Mammary epithelial cell (primary cell): ENCODE measurements at regions not wholly inside any gene's neighbourhood (a gene's known extent, or its start where the extent isn't known, plus 50 kb on each side); places are given as distances from the start of the nearest gene placed in this dataset.

ENCODE experiments used
- EZH2 ChIP-seq: IDR thresholded peaks from 2 replicates; pipeline ENCODE4 v1.6.1; 2012; ENCODE audit warnings: low read length, inconsistent platforms, borderline replicate concordance
- TF ChIP-seq, protein P1 (sequence below), 2 donors: IDR thresholded peaks in 1 of 2; conservative IDR thresholded peaks in 1 of 2; 2 replicates each; pipeline ENCODE4 v1.5.1; 2011 to 2012; ENCODE audit warnings: inconsistent platforms in 2 of 2, low read length in 2 of 2, mild to moderate bottlenecking in 2 of 2, control low read depth in 1 of 2, low read depth in 1 of 2; ENCODE audit not compliant: insufficient read depth in 1 of 2; ENCODE audit errors: extremely low read depth in 1 of 2

DNA sequence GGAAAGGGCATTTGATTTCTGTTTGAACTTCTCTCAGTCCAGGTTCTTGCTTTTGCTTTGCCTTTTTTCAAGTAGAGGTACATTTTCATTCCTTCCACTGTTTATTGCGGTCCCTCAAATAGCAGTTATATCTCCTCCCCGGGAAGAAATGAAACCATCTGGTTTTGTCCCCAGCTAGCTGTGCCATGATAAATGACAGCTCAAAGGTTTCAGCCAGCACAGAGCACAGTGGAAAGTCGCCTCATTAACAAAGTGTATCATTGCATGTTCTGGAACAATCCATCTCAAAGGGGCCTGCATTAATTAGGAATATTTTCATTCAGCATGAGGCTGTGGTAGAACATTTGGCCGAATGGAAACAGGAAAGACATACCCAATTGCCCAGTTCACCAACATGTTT lies 146.0 kb downstream of the EDN3 start:
- TF ChIP-seq, protein P1, sequence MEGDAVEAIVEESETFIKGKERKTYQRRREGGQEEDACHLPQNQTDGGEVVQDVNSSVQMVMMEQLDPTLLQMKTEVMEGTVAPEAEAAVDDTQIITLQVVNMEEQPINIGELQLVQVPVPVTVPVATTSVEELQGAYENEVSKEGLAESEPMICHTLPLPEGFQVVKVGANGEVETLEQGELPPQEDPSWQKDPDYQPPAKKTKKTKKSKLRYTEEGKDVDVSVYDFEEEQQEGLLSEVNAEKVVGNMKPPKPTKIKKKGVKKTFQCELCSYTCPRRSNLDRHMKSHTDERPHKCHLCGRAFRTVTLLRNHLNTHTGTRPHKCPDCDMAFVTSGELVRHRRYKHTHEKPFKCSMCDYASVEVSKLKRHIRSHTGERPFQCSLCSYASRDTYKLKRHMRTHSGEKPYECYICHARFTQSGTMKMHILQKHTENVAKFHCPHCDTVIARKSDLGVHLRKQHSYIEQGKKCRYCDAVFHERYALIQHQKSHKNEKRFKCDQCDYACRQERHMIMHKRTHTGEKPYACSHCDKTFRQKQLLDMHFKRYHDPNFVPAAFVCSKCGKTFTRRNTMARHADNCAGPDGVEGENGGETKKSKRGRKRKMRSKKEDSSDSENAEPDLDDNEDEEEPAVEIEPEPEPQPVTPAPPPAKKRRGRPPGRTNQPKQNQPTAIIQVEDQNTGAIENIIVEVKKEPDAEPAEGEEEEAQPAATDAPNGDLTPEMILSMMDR (conservative IDR thresholded peaks at IDR 0.05 in 1 of 2, IDR thresholded peaks at IDR 0.05 in 1 of 2; ENCODE audit: extremely low read depth in 1 of 2, insufficient read depth in 1 of 2, low read depth in 1 of 2, low read length in 2 of 2) = no peak
- TF ChIP-seq EZH2 = no peak
